OCI-LY3 (cell line): ENCODE measurements at regions not wholly inside any gene's neighbourhood (a gene's known extent, or its start where the extent isn't known, plus 50 kb on each side); places are given as distances from the start of the nearest gene placed in this dataset.

ENCODE experiments used
- EZH2phosphoT487 ChIP-seq: fragments of 200-600 bp; shearing (Covaris generic); IDR thresholded peaks from 2 replicates; pipeline ENCODE4 v1.6.1; 2018; ENCODE audit warnings: antibody characterized with exemption, mixed run types, low read depth
- TF ChIP-seq, protein P1 (sequence below): fragments of 200-600, 300-600 bp; sonication (generic); IDR thresholded peaks from 2 replicates; pipeline ENCODE4 v1.5.1; 2014; ENCODE audit warnings: antibody characterized with exemption, low read length, low read depth

DNA sequence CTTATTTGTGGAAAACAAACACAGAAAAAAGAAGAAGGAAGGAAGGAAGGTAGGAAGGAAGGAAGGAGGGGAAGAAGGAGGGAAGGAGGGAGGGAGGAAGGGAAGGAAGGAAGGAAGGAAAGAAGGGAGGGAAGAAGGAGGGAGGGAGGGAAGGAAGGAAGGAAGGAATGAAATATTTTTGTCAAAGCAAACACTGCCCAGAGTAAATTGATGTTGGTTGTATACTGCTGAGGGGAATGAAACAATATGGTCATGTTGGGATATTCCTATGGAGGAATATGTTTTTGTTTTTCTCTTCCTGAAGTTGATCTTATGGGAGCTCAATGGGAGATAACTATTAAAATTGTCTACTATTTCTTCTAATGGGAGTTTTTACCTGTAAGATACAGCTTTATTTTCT, 717.5 kb upstream of the LRFN5 start:
- TF ChIP-seq, protein P1, sequence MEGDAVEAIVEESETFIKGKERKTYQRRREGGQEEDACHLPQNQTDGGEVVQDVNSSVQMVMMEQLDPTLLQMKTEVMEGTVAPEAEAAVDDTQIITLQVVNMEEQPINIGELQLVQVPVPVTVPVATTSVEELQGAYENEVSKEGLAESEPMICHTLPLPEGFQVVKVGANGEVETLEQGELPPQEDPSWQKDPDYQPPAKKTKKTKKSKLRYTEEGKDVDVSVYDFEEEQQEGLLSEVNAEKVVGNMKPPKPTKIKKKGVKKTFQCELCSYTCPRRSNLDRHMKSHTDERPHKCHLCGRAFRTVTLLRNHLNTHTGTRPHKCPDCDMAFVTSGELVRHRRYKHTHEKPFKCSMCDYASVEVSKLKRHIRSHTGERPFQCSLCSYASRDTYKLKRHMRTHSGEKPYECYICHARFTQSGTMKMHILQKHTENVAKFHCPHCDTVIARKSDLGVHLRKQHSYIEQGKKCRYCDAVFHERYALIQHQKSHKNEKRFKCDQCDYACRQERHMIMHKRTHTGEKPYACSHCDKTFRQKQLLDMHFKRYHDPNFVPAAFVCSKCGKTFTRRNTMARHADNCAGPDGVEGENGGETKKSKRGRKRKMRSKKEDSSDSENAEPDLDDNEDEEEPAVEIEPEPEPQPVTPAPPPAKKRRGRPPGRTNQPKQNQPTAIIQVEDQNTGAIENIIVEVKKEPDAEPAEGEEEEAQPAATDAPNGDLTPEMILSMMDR, result no peak
- TF ChIP-seq EZH2phosphoT487, result no peak
